HK-2 (cell line): ENCODE measurements at regions not wholly inside any gene's neighbourhood (a gene's known extent, or its start where the extent isn't known, plus 50 kb on each side); places are given as distances from the start of the nearest gene placed in this dataset.

Experiments
- DNase-seq: peaks from one replicate; pipeline ENCODE4 v3.0.0-alpha.2; 2018; ENCODE audit not compliant: unreplicated experiment

GRCh38 chr19:30083125-30083681 is 141.2 kb downstream of the URI1 start:
- DNase-seq: no peak

GRCh38 chr19:30083701-30084156 is 141.7 kb downstream of the URI1 start:
- no peak for DNase-seq

GRCh38 chr19:30084390-30084819 is 142.4 kb downstream of the URI1 start:
- DNase-seq: no peak

- peak; percentile 24 for DNase-seq
These were observed 143.4 kb downstream of the URI1 start for GRCh38 chr19:30085394-30085793.

GRCh38 chr19:30086220-30086619 is 144.2 kb downstream of the URI1 start:
- no peak for DNase-seq

GRCh38 chr19:30086916-30087315 is 144.9 kb downstream of the URI1 start:
- no peak for DNase-seq

- DNase-seq: no peak
These were observed 145.5 kb downstream of the URI1 start for GRCh38 chr19:30087381-30088138.

- DNase-seq: no peak
These were observed 146.5 kb downstream of the URI1 start for GRCh38 chr19:30088567-30088966.

GRCh38 chr19:30089086-30089665 is 147.1 kb downstream of the URI1 start:
- no peak for DNase-seq

GRCh38 chr19:30090476-30090875 is 148.4 kb downstream of the URI1 start:
- DNase-seq: no peak

- DNase-seq: no peak
These were observed 148.9 kb downstream of the URI1 start for GRCh38 chr19:30090963-30091362.

GRCh38 chr19:30091456-30091855 is 149.4 kb downstream of the URI1 start:
- no peak for DNase-seq

- no peak for DNase-seq
These were observed 149.8 kb downstream of the URI1 start for GRCh38 chr19:30091856-30092255.

- DNase-seq: no peak
These were observed 150.9 kb downstream of the URI1 start for GRCh38 chr19:30092721-30093569.

GRCh38 chr19:30093966-30094755 is 152.1 kb downstream of the URI1 start:
- no peak for DNase-seq

GRCh38 chr19:30094756-30095140 is 152.7 kb downstream of the URI1 start:
- no peak for DNase-seq

- no peak for DNase-seq
These were observed 153.1 kb downstream of the URI1 start for GRCh38 chr19:30095171-30095570.

- DNase-seq: no peak
These were observed 154.7 kb downstream of the URI1 start for GRCh38 chr19:30096596-30097370.

GRCh38 chr19:30097746-30098280 is 155.8 kb downstream of the URI1 start:
- DNase-seq: no peak

GRCh38 chr19:30102239-30102638 is 160.2 kb downstream of the URI1 start:
- DNase-seq: no peak
